Liver (tissue), 8 donors: ENCODE measurements at regions not wholly inside any gene's neighbourhood (a gene's known extent, or its start where the extent isn't known, plus 50 kb on each side); places are given as distances from the start of the nearest gene placed in this dataset.

Experiments used
- DNase-seq: peaks from one replicate; pipeline ENCODE4 v3.0.0-alpha.2; 2017; ENCODE audit warnings: low spot score
- H3K27ac ChIP-seq, 2 donors: one replicate each; pipeline ENCODE4 v1.7.0; 2013; ENCODE audit warnings: inconsistent platforms in 2 of 2, low read length in 2 of 2, control low read depth in 1 of 2, low read depth in 1 of 2, mild to moderate bottlenecking in 1 of 2
- H3K27me3 ChIP-seq, 4 donors: one replicate each; pipeline versions ENCODE4 v1.6.1 to v1.7.0; 2013; ENCODE audit warnings: low read length in 3 of 4, inconsistent platforms in 1 of 4, mild to moderate bottlenecking in 1 of 4, moderate library complexity in 1 of 4; ENCODE audit not compliant: control insufficient read depth in 4 of 4, insufficient read depth in 4 of 4
- H3K36me3 ChIP-seq, 4 donors: one replicate each; pipeline versions ENCODE4 v1.6.1 to v1.7.0; 2013; ENCODE audit warnings: low read length in 3 of 4, mild to moderate bottlenecking in 3 of 4, low read depth in 1 of 4, moderate library complexity in 1 of 4; ENCODE audit not compliant: control insufficient read depth in 4 of 4, insufficient read depth in 3 of 4
- H3K4me1 ChIP-seq, 4 donors: one replicate each; pipeline versions ENCODE4 v1.6.1 to v1.7.0; 2013; ENCODE audit warnings: low read length in 3 of 4, mild to moderate bottlenecking in 3 of 4, moderate library complexity in 1 of 4; ENCODE audit not compliant: control insufficient read depth in 4 of 4, insufficient read depth in 4 of 4
- H3K4me3 ChIP-seq, 3 donors: one replicate each; pipeline versions ENCODE4 v1.6.1 to v1.7.0; 2013; ENCODE audit warnings: low read length in 3 of 3, control low read depth in 1 of 3, low read depth in 1 of 3, mild to moderate bottlenecking in 1 of 3
- H3K9ac ChIP-seq, 2 donors: one replicate each; pipeline ENCODE4 v1.7.0; 2013; ENCODE audit warnings: low read length in 2 of 2, mild to moderate bottlenecking in 2 of 2, moderate library complexity in 2 of 2, control low read depth in 1 of 2, low read depth in 1 of 2
- H3K9me3 ChIP-seq, 4 donors: one replicate each; pipeline versions ENCODE4 v1.6.1 to v1.7.0; 2013; ENCODE audit warnings: low read length in 3 of 4; ENCODE audit not compliant: control insufficient read depth in 4 of 4
- EGR1 ChIP-seq, 2 donors: IDR thresholded peaks; 2 replicates each; pipeline ENCODE4 v1.6.1; 2016 to 2018; ENCODE audit warnings: antibody characterized with exemption in 2 of 2, low read depth in 2 of 2
- FOXA1 ChIP-seq: IDR thresholded peaks from 2 replicates; pipeline ENCODE4 v1.6.1; 2016; ENCODE audit warnings: antibody characterized with exemption
- FOXA2 ChIP-seq: IDR thresholded peaks from 2 replicates; pipeline ENCODE4 v1.6.1; 2016; ENCODE audit warnings: antibody characterized with exemption
- GABPA ChIP-seq, 2 donors: IDR thresholded peaks in 1 of 2; conservative IDR thresholded peaks in 1 of 2; 2 replicates each; pipeline ENCODE4 v1.6.1; 2016; ENCODE audit warnings: antibody characterized with exemption in 2 of 2, mild to moderate bottlenecking in 1 of 2, moderate library complexity in 1 of 2
- HNF4A ChIP-seq, 2 donors: conservative IDR thresholded peaks; 2 replicates each; pipeline ENCODE4 v1.6.1; 2016; ENCODE audit warnings: antibody characterized with exemption in 2 of 2, mild to moderate bottlenecking in 2 of 2
- HNF4G ChIP-seq: IDR thresholded peaks from 2 replicates; pipeline ENCODE4 v1.6.1; 2016; ENCODE audit warnings: antibody characterized with exemption
- JUND ChIP-seq, 2 donors: IDR thresholded peaks; 2 replicates each; pipeline ENCODE4 v1.6.1; 2016; ENCODE audit warnings: antibody characterized with exemption in 2 of 2
- NR2F2 ChIP-seq: IDR thresholded peaks from 2 replicates; pipeline ENCODE4 v1.6.1; 2016; ENCODE audit warnings: antibody characterized with exemption
- RAD21 ChIP-seq, 2 donors: IDR thresholded peaks; 2 replicates each; pipeline ENCODE4 v1.6.1; 2016; ENCODE audit warnings: antibody characterized with exemption in 2 of 2, mild to moderate bottlenecking in 2 of 2
- RXRA ChIP-seq, 2 donors: IDR thresholded peaks; 2 replicates each; pipeline ENCODE4 v1.6.1; 2017 to 2018; ENCODE audit warnings: antibody characterized with exemption in 2 of 2, mild to moderate bottlenecking in 1 of 2
- SP1 ChIP-seq: IDR thresholded peaks from 2 replicates; pipeline ENCODE4 v1.6.1; 2018; ENCODE audit warnings: antibody characterized with exemption, mild to moderate bottlenecking
- TAF1 ChIP-seq: conservative IDR thresholded peaks from 2 replicates; pipeline ENCODE4 v1.6.1; 2016; ENCODE audit warnings: antibody characterized with exemption, mild to moderate bottlenecking
- YY1 ChIP-seq: IDR thresholded peaks from 2 replicates; pipeline ENCODE4 v1.6.1; 2016; ENCODE audit warnings: antibody characterized with exemption, mild to moderate bottlenecking
- WGBS: extraction: QIAGEN DNeasy Blood & Tissue Kit; methylation state at CpG from one replicate; pipeline ENCODE4 v1.1.7; 2013; 5-methylcytosine and 5-hydroxymethylcytosine counted together
- TF ChIP-seq, protein P1 (sequence below): IDR thresholded peaks from 2 replicates; pipeline ENCODE4 v1.6.1; 2016; ENCODE audit warnings: antibody characterized with exemption
- TF ChIP-seq, protein P2 (sequence below): IDR thresholded peaks from 2 replicates; pipeline ENCODE4 v1.6.1; 2016; ENCODE audit warnings: antibody characterized with exemption
- TF ChIP-seq, protein P3 (sequence below): IDR thresholded peaks from 2 replicates; pipeline ENCODE4 v1.6.1; 2016; ENCODE audit warnings: antibody characterized with exemption, mild to moderate bottlenecking
- TF ChIP-seq, protein P4 (sequence below): fragments of 150-350 bp; IDR thresholded peaks from 2 replicates; pipeline ENCODE4 v1.5.1; 2017; ENCODE audit warnings: improper control_type of control experiment, low read depth, low read length; ENCODE audit not compliant: missing input control
- TF ChIP-seq, protein P5 (sequence below): IDR thresholded peaks from 2 replicates; pipeline ENCODE4 v1.6.1; 2016; ENCODE audit warnings: antibody characterized with exemption
- donor health status: healthy.
- donor health status: healthy.
- donor health status: healthy.
- donor health status: healthy.
- donor health status: healthy.

DNA sequence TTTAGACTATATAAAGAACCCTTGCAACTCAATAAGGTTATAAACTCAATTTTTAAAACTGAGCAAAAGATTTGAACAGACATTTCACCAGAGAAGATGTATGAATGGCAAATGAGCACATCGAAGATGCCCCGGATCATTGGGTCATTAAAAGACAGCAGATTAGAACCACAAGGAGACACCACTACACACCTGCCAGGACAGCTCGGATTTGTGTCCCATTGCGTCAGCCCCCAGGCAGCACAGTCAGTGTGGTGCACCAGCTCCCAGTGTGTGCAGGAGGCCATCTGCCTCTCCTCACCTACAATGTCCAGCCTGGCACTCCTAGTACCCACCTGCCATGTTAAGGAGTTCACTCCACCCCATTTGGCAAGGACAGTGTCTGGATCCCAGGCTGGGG, 61.1 kb upstream of the LRP8 start (continued):
- TF ChIP-seq RAD21 (IDR thresholded peaks at IDR 0.05) = no peak
- no peak for TF ChIP-seq HNF4A (conservative IDR thresholded peaks at IDR 0.05)
- TF ChIP-seq, protein P1, sequence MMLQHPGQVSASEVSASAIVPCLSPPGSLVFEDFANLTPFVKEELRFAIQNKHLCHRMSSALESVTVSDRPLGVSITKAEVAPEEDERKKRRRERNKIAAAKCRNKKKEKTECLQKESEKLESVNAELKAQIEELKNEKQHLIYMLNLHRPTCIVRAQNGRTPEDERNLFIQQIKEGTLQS = no peak
- TF ChIP-seq, protein P2, sequence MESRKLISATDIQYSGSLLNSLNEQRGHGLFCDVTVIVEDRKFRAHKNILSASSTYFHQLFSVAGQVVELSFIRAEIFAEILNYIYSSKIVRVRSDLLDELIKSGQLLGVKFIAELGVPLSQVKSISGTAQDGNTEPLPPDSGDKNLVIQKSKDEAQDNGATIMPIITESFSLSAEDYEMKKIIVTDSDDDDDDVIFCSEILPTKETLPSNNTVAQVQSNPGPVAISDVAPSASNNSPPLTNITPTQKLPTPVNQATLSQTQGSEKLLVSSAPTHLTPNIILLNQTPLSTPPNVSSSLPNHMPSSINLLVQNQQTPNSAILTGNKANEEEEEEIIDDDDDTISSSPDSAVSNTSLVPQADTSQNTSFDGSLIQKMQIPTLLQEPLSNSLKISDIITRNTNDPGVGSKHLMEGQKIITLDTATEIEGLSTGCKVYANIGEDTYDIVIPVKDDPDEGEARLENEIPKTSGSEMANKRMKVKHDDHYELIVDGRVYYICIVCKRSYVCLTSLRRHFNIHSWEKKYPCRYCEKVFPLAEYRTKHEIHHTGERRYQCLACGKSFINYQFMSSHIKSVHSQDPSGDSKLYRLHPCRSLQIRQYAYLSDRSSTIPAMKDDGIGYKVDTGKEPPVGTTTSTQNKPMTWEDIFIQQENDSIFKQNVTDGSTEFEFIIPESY = no peak

DNA sequence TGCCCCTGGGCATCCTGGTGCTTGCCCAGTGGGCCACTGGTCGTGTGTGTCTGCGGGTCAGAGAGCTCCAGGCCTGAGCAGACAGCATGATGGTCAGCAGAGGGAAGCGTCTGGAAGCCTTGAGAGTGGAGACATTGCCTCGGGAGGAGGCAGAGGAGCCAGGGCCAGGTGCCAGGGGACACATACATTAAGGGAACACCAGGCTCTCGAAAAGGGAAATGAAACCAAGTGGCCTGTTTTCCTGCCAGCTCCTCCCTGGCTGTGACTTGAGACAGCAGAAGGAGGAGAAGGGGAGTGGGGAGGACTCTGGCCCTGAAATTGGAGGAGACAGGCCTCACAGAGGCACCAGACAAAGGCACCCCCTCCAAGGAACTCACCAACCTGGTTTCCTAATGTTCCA, 62.4 kb upstream of the LRP8 start:
- Histone ChIP-seq H3K36me3 (no peaks in the 10 kb centered on the region), H3K27ac (no peak overlapping the region), H3K27me3 (no peaks in the 10 kb centered on the region), H3K9me3 (peaks cover 0 to 9% (median 3%) of the 10 kb centered on the region in 4 donors), H3K9ac (no peak overlapping the region), H3K4me3 (no peak overlapping the region), H3K4me1 (no peaks in the 10 kb centered on the region)
- TF ChIP-seq HNF4G (no peak), FOXA1 (no peak), FOXA2 (no peak), RXRA (IDR thresholded peaks at IDR 0.05) (no peak), EGR1 (IDR thresholded peaks at IDR 0.05; ENCODE audit: low read depth in 2 of 2) (no peak), GABPA (IDR thresholded peaks at IDR 0.05 in 1 of 2, conservative IDR thresholded peaks at IDR 0.05 in 1 of 2) (no peak), TAF1 (no peak), HNF4A (conservative IDR thresholded peaks at IDR 0.05) (no peak), YY1 (no peak), SP1 (no peak), NR2F2 (no peak), JUND (IDR thresholded peaks at IDR 0.05) (no peak), RAD21 (IDR thresholded peaks at IDR 0.05) (no peak)
- TF ChIP-seq, protein P3, sequence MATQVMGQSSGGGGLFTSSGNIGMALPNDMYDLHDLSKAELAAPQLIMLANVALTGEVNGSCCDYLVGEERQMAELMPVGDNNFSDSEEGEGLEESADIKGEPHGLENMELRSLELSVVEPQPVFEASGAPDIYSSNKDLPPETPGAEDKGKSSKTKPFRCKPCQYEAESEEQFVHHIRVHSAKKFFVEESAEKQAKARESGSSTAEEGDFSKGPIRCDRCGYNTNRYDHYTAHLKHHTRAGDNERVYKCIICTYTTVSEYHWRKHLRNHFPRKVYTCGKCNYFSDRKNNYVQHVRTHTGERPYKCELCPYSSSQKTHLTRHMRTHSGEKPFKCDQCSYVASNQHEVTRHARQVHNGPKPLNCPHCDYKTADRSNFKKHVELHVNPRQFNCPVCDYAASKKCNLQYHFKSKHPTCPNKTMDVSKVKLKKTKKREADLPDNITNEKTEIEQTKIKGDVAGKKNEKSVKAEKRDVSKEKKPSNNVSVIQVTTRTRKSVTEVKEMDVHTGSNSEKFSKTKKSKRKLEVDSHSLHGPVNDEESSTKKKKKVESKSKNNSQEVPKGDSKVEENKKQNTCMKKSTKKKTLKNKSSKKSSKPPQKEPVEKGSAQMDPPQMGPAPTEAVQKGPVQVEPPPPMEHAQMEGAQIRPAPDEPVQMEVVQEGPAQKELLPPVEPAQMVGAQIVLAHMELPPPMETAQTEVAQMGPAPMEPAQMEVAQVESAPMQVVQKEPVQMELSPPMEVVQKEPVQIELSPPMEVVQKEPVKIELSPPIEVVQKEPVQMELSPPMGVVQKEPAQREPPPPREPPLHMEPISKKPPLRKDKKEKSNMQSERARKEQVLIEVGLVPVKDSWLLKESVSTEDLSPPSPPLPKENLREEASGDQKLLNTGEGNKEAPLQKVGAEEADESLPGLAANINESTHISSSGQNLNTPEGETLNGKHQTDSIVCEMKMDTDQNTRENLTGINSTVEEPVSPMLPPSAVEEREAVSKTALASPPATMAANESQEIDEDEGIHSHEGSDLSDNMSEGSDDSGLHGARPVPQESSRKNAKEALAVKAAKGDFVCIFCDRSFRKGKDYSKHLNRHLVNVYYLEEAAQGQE = no peak
- TF ChIP-seq, protein P4, sequence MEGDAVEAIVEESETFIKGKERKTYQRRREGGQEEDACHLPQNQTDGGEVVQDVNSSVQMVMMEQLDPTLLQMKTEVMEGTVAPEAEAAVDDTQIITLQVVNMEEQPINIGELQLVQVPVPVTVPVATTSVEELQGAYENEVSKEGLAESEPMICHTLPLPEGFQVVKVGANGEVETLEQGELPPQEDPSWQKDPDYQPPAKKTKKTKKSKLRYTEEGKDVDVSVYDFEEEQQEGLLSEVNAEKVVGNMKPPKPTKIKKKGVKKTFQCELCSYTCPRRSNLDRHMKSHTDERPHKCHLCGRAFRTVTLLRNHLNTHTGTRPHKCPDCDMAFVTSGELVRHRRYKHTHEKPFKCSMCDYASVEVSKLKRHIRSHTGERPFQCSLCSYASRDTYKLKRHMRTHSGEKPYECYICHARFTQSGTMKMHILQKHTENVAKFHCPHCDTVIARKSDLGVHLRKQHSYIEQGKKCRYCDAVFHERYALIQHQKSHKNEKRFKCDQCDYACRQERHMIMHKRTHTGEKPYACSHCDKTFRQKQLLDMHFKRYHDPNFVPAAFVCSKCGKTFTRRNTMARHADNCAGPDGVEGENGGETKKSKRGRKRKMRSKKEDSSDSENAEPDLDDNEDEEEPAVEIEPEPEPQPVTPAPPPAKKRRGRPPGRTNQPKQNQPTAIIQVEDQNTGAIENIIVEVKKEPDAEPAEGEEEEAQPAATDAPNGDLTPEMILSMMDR = no peak
- TF ChIP-seq, protein P2 = no peak
- TF ChIP-seq, protein P5, sequence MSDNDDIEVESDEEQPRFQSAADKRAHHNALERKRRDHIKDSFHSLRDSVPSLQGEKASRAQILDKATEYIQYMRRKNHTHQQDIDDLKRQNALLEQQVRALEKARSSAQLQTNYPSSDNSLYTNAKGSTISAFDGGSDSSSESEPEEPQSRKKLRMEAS = no peak
- TF ChIP-seq, protein P1 = no peak
- DNase-seq = no peak
- 62% methylated on average over 5 of the region's 5 CpGs for WGBS
